Body of pancreas (tissue), 4 donors: ENCODE measurements at regions not wholly inside any gene's neighbourhood (a gene's known extent, or its start where the extent isn't known, plus 50 kb on each side); places are given as distances from the start of the nearest gene placed in this dataset.

Experiments used
- ATAC-seq: fragments of 150-250 bp; one replicate; pipeline ENCODE4 v1.9.1; 2016
- DNase-seq, 4 donors: peaks; one replicate each; pipeline ENCODE4 v3.0.0-alpha.2; 2019
- H3K27ac ChIP-seq, 4 donors: fragments of 200-600 bp; sonication (generic); 1 replicate in 3 of 4; 2 replicates in 1 of 4; pipeline versions ENCODE4 v1.5.1 to v1.6.1; 2016 to 2019; ENCODE audit warnings: mild to moderate bottlenecking in 1 of 4, mixed read lengths in 1 of 4, moderate library complexity in 1 of 4
- H3K27me3 ChIP-seq, 2 donors: fragments of 200-600 bp; sonication (generic); one replicate each; pipeline ENCODE4 v1.6.0; 2016; ENCODE audit warnings: mild to moderate bottlenecking in 1 of 2
- H3K36me3 ChIP-seq, 2 donors: fragments of 200-600 bp; sonication (generic); replicated peaks in 1 of 2; 2 replicates each; pipeline ENCODE4 v1.5.1; 2016; ENCODE audit warnings: low read depth in 2 of 2; ENCODE audit not compliant: insufficient read depth in 1 of 2
- H3K4me1 ChIP-seq: fragments of 200-600 bp; sonication (generic); one replicate; pipeline ENCODE4 v1.6.0; 2016
- H3K4me3 ChIP-seq, 2 donors: fragments of 200-600 bp; sonication (generic); 1 replicate in 1 of 2; 2 replicates in 1 of 2; pipeline ENCODE4 v1.5.1; 2016 to 2019
- H3K9me3 ChIP-seq, 3 donors: fragments of 200-600 bp; sonication (generic); 1 replicate in 2 of 3; 2 replicates in 1 of 3; pipeline ENCODE4 v1.5.1; 2016
- POLR2A ChIP-seq, 3 donors: fragments of 450-650 bp; IDR thresholded peaks; one replicate each; pipeline ENCODE4 v1.6.1; 2016; ENCODE audit warnings: antibody characterized with exemption in 3 of 3, mild to moderate bottlenecking in 2 of 3
- WGBS, 2 donors: methylation state at CpG; one replicate each; pipeline ENCODE4 v1.1.5; 2017; 5-methylcytosine and 5-hydroxymethylcytosine counted together
- intact Hi-C: fragments of 100-400 bp; cut with DNase I; formaldehyde crosslinking; loops from one replicate; pipeline ENCODE4 v1.15.1; 2023
- TF ChIP-seq, protein P1 (sequence below), 7 experiments: fragments of 450-650 bp in 4 of 7; fragments of 200-600 bp in 3 of 7; sonication (generic) in 3 of 7; IDR thresholded peaks; one replicate each; pipeline ENCODE4 v1.5.1; 2016 to 2019; ENCODE audit warnings: antibody characterized with exemption in 7 of 7

- Histone ChIP-seq H3K4me1 (no peaks in the 10 kb centered on the region), H3K4me3 (no peak overlapping the region), H3K27ac (no peak overlapping the region), H3K9me3 (peaks cover 0 to 4% (median 0%) of the 10 kb centered on the region in 3 donors), H3K27me3 (no peaks in the 10 kb centered on the region), H3K36me3 (no peaks in the 10 kb centered on the region)
- intact Hi-C loops: no loop called here
- TF ChIP-seq, protein P1, sequence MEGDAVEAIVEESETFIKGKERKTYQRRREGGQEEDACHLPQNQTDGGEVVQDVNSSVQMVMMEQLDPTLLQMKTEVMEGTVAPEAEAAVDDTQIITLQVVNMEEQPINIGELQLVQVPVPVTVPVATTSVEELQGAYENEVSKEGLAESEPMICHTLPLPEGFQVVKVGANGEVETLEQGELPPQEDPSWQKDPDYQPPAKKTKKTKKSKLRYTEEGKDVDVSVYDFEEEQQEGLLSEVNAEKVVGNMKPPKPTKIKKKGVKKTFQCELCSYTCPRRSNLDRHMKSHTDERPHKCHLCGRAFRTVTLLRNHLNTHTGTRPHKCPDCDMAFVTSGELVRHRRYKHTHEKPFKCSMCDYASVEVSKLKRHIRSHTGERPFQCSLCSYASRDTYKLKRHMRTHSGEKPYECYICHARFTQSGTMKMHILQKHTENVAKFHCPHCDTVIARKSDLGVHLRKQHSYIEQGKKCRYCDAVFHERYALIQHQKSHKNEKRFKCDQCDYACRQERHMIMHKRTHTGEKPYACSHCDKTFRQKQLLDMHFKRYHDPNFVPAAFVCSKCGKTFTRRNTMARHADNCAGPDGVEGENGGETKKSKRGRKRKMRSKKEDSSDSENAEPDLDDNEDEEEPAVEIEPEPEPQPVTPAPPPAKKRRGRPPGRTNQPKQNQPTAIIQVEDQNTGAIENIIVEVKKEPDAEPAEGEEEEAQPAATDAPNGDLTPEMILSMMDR (IDR thresholded peaks at IDR 0.05): no peak
- TF ChIP-seq POLR2A (IDR thresholded peaks at IDR 0.05): no peak
- ATAC-seq (no peak), DNase-seq (no peak)
- WGBS, 2 donors: 75 to 92% methylated on average over 3 of the region's 3 CpGs
Measured at GRCh38 chr2:160628811-160629210, 135.2 kb upstream of the RBMS1 start.

- no peaks in the 10 kb centered on the region for H3K36me3 ChIP-seq
- 67 to 80% methylated on average over 5 of the region's 5 CpGs for WGBS, 2 donors
- ATAC-seq: no peak
- intact Hi-C loops: no loop called here
- no peak for DNase-seq
- H3K4me1 ChIP-seq: no peaks in the 10 kb centered on the region
- no peaks in the 10 kb centered on the region for H3K9me3 ChIP-seq
- H3K27ac ChIP-seq: no peak overlapping the region
- H3K27me3 ChIP-seq: no peaks in the 10 kb centered on the region
- TF ChIP-seq POLR2A (IDR thresholded peaks at IDR 0.05): no peak
- H3K4me3 ChIP-seq: no peak overlapping the region
Measured at GRCh38 chr2:160630801-160631590, 137.4 kb upstream of the RBMS1 start.

GRCh38 chr2:160632084-160632975 lies 138.7 kb upstream of the RBMS1 start:
- no peaks in the 10 kb centered on the region for H3K9me3 ChIP-seq
- no peaks in the 10 kb centered on the region for H3K4me1 ChIP-seq
- H3K36me3 ChIP-seq: no peaks in the 10 kb centered on the region
- no peak overlapping the region for H3K27ac ChIP-seq
- no peak for DNase-seq
- H3K4me3 ChIP-seq: no peak overlapping the region
- H3K27me3 ChIP-seq: no peaks in the 10 kb centered on the region
- intact Hi-C loops: no loop called here
- 51 to 59% methylated on average over 7 of the region's 7 CpGs for WGBS, 2 donors
- ATAC-seq: no peak
- TF ChIP-seq, protein P1 (IDR thresholded peaks at IDR 0.05): no peak
- TF ChIP-seq POLR2A (IDR thresholded peaks at IDR 0.05): no peak

DNA sequence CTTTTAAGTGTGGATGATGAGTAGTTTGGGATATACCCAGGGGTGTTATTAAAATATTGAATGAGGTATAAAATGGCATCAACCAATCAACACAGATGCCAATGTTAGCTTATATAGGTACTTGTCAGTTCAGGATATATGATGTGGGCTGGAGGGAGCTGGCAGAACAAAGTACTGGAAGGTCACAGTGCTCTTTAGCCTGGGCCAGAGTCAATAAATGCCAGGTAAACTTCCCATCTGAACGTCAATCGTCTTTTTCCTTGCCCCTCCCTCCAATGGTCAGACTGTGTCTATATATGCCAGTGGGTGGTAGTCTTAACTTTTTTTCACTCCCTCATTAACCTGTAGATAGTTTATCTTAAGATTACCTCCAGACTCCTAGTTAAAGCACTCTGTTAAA lies 140.8 kb upstream of the RBMS1 start:
- Histone ChIP-seq H3K9me3 (no peaks in the 10 kb centered on the region), H3K4me1 (no peaks in the 10 kb centered on the region), H3K27ac (no peak overlapping the region), H3K4me3 (no peak overlapping the region), H3K36me3 (no peaks in the 10 kb centered on the region), H3K27me3 (no peaks in the 10 kb centered on the region)
- ATAC-seq: no peak
- no peak for DNase-seq
- TF ChIP-seq, protein P1 (IDR thresholded peaks at IDR 0.05): no peak
- TF ChIP-seq POLR2A (IDR thresholded peaks at IDR 0.05): no peak
- 21 to 24% methylated on average over 2 of the region's 2 CpGs for WGBS, 2 donors
- intact Hi-C loops: no loop called here

DNA sequence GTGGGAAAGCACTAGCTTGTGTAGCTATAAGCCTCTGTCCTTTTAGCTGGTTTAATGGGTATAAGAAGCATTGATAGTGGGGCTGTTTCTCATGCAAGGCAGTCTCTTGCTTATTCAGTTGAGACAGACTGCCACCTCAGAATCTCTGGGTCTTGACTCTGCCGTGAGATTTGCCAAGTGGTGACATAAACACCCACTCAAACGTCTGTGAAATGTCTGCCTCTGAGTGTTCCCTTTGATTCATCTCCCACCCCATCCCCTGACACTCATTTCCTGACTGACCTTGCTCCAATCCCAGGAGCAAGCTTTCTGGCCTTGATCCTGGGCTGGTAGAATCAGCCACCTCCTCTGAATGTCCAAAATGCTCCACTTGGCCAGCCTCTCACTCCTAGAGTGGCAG lies 141.9 kb upstream of the RBMS1 start:
- Histone ChIP-seq H3K27ac (no peak overlapping the region), H3K36me3 (no peaks in the 10 kb centered on the region), H3K4me3 (no peak overlapping the region), H3K4me1 (no peaks in the 10 kb centered on the region), H3K27me3 (no peaks in the 10 kb centered on the region), H3K9me3 (no peaks in the 10 kb centered on the region)
- intact Hi-C loops: no loop called here
- DNase-seq: no peak
- TF ChIP-seq POLR2A (IDR thresholded peaks at IDR 0.05): no peak
- TF ChIP-seq, protein P1 (IDR thresholded peaks at IDR 0.05): no peak
- 18 to 30% methylated on average over 2 of the region's 2 CpGs for WGBS, 2 donors
- no peak for ATAC-seq
